Adrenal gland (tissue), 5 donors: ENCODE measurements at regions not wholly inside any gene's neighbourhood (a gene's known extent, or its start where the extent isn't known, plus 50 kb on each side); places are given as distances from the start of the nearest gene placed in this dataset.

Source experiments
- POLR2A ChIP-seq, 2 donors: fragments of 450-650 bp; IDR thresholded peaks; one replicate each; pipeline ENCODE4 v1.6.1; 2017; ENCODE audit warnings: antibody characterized with exemption in 2 of 2, mild to moderate bottlenecking in 2 of 2, moderate library complexity in 1 of 2
- TF ChIP-seq, protein P1 (sequence below), 6 experiments: fragments of 450-650 bp in 4 of 6; fragments of 200-600 bp in 2 of 6; sonication (generic) in 1 of 6; IDR thresholded peaks; 1 replicate in 5 of 6; 2 replicates in 1 of 6; pipeline versions ENCODE4 v1.5.1 to v1.8.0; 2016 to 2021; ENCODE audit warnings: antibody characterized with exemption in 6 of 6, mild to moderate bottlenecking in 2 of 6, moderate library complexity in 1 of 6
- donor health status: DM: no; HTN: no; CAD: no.

DNA sequence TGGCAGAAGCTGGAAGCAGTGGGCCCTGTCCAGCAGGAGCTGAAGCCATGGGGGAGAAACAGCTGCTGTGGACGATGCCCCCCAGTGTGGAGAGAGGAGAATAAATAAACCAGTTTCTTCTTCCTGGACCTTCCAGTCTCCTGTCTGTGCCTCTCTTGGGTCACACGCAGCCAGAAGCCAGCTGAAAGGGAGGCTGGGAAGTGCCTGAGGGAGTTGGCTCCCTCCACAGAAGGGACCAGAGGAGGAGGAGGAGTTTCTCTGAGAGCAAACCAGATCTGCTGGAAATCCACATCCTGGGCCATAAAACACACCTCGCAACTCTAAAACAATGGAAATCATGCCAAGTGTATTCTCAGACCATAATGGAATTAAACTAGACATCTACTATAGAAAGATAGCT, 577.0 kb downstream of the CDH26 start:
- TF ChIP-seq, protein P1, sequence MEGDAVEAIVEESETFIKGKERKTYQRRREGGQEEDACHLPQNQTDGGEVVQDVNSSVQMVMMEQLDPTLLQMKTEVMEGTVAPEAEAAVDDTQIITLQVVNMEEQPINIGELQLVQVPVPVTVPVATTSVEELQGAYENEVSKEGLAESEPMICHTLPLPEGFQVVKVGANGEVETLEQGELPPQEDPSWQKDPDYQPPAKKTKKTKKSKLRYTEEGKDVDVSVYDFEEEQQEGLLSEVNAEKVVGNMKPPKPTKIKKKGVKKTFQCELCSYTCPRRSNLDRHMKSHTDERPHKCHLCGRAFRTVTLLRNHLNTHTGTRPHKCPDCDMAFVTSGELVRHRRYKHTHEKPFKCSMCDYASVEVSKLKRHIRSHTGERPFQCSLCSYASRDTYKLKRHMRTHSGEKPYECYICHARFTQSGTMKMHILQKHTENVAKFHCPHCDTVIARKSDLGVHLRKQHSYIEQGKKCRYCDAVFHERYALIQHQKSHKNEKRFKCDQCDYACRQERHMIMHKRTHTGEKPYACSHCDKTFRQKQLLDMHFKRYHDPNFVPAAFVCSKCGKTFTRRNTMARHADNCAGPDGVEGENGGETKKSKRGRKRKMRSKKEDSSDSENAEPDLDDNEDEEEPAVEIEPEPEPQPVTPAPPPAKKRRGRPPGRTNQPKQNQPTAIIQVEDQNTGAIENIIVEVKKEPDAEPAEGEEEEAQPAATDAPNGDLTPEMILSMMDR (IDR thresholded peaks at IDR 0.05): no peak
- no peak for TF ChIP-seq POLR2A (IDR thresholded peaks at IDR 0.05)
